Common myeloid progenitor, CD34-positive (primary cell): ENCODE measurements at regions not wholly inside any gene's neighbourhood (a gene's known extent, or its start where the extent isn't known, plus 50 kb on each side); places are given as distances from the start of the nearest gene placed in this dataset.

ENCODE experiments used
- CTCF ChIA-PET: fragments of 350-600 bp; sonication (Branson Sonifier 250); formaldehyde crosslinking; loops from one replicate; lab custom pipeline; 2021; ENCODE audit warnings: antibody characterized with exemption; lab: Charles Lee
- POLR2A ChIA-PET: fragments of 350-600 bp; sonication (Branson Sonifier 250); formaldehyde crosslinking; loops from one replicate; lab custom pipeline; 2021; ENCODE audit warnings: antibody characterized with exemption; lab: Charles Lee
- DNase-seq, 3 donors: peaks; one replicate each; pipeline versions ENCODE4 v3.0.0 to v3.0.0-alpha.2; 2013
- H3K27ac ChIP-seq, 2 experiments: 1 replicate in 1 of 2; 2 replicates in 1 of 2; pipeline ENCODE4 v1.7.0; 2013; ENCODE audit warnings: inconsistent platforms in 2 of 2, low read length in 2 of 2, mild to moderate bottlenecking in 2 of 2, low read depth in 1 of 2, moderate library complexity in 1 of 2; ENCODE audit not compliant: severe bottlenecking in 2 of 2, insufficient read depth in 1 of 2, poor library complexity in 1 of 2
- H3K27me3 ChIP-seq, 5 experiments: replicated peaks in 2 of 5; 1 replicate in 3 of 5; 2 replicates in 2 of 5; pipeline versions ENCODE4 v1.6.1 to v1.7.0; 2013; ENCODE audit warnings: low read length in 4 of 5, mild to moderate bottlenecking in 2 of 5, moderate library complexity in 2 of 5, inconsistent platforms in 1 of 5; ENCODE audit not compliant: insufficient read depth in 5 of 5, control insufficient read depth in 4 of 5
- H3K36me3 ChIP-seq, 4 experiments: 1 replicate in 2 of 4; 2 replicates in 2 of 4; pipeline versions ENCODE4 v1.6.1 to v1.7.0; 2013; ENCODE audit warnings: low read length in 3 of 4, control low read depth in 1 of 4, mild to moderate bottlenecking in 1 of 4; ENCODE audit not compliant: control insufficient read depth in 4 of 4, insufficient read depth in 4 of 4
- H3K4me1 ChIP-seq, 4 experiments: 1 replicate in 3 of 4; 2 replicates in 1 of 4; pipeline versions ENCODE4 v1.6.1 to v1.7.1; 2013; ENCODE audit warnings: low read length in 3 of 4, mild to moderate bottlenecking in 3 of 4, control low read depth in 1 of 4, inconsistent platforms in 1 of 4, moderate library complexity in 1 of 4; ENCODE audit not compliant: control insufficient read depth in 4 of 4, insufficient read depth in 4 of 4; ENCODE audit errors: control extremely low read depth in 1 of 4
- H3K4me3 ChIP-seq, 7 experiments: 1 replicate in 4 of 7; 2 replicates in 3 of 7; pipeline versions ENCODE4 v1.5.1 to v1.7.0; 2013; ENCODE audit warnings: mild to moderate bottlenecking in 7 of 7, low read length in 6 of 7, moderate library complexity in 6 of 7, inconsistent platforms in 2 of 7, low read depth in 2 of 7, control low read depth in 1 of 7; ENCODE audit not compliant: insufficient read depth in 4 of 7, control insufficient read depth in 1 of 7; ENCODE audit errors: extremely low read depth in 1 of 7
- H3K9me3 ChIP-seq, 5 experiments: 1 replicate in 4 of 5; 2 replicates in 1 of 5; pipeline versions ENCODE4 v1.6.1 to v1.7.1; 2013; ENCODE audit warnings: low read length in 4 of 5, mild to moderate bottlenecking in 2 of 5, inconsistent platforms in 1 of 5, low read depth in 1 of 5, moderate library complexity in 1 of 5; ENCODE audit not compliant: control insufficient read depth in 4 of 5, insufficient read depth in 2 of 5; ENCODE audit errors: control extremely low read depth in 1 of 5
- WGBS: methylation state at CpG from one replicate; pipeline ENCODE4 v1.1.5; 2013; ENCODE audit not compliant: insufficient coverage; 5-methylcytosine and 5-hydroxymethylcytosine counted together

DNA sequence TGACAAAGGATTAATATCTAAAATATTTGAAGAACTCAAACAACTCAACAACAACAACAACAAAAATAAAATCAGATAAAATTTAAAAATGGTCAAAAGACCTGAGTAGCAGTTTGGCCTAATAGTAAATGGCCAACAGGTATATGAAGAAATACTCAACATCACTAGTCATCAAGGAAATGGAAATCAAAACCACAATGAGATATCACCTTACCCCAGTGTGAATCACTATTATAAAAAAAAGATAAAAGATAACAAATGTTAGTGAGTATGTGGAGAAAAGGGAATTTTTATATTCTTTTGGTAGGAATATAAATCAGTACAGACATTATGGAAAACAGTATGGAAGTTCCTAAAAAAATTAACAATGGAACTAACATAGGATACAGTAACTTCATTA lies 247.9 kb upstream of the TRPC7 start:
- H3K4me1 ChIP-seq: no peaks in the 10 kb centered on the region
- CTCF ChIA-PET: no interaction called here
- H3K4me3 ChIP-seq: no peak overlapping the region
- POLR2A ChIA-PET: no interaction called here
- no peak overlapping the region for H3K27ac ChIP-seq
- no peaks in the 10 kb centered on the region for H3K27me3 ChIP-seq
- H3K36me3 ChIP-seq: no peaks in the 10 kb centered on the region
- H3K9me3 ChIP-seq: peaks cover 0 to 3% (median 0%) of the 10 kb centered on the region in 5 experiments
- DNase-seq: no peak

GRCh38 chr5:136605638-136606037 lies 240.3 kb upstream of the TRPC7 start:
- H3K27me3 ChIP-seq: no peaks in the 10 kb centered on the region
- H3K9me3 ChIP-seq: peaks cover 0 to 27% (median 12%) of the 10 kb centered on the region in 5 experiments
- POLR2A ChIA-PET: no interaction called here
- DNase-seq: no peak
- H3K36me3 ChIP-seq: no peaks in the 10 kb centered on the region
- H3K27ac ChIP-seq: no peak overlapping the region
- no peaks in the 10 kb centered on the region for H3K4me1 ChIP-seq
- 100% methylated on average over 1 of the region's 1 CpG for WGBS
- H3K4me3 ChIP-seq: no peak overlapping the region
- CTCF ChIA-PET: no interaction called here

DNA sequence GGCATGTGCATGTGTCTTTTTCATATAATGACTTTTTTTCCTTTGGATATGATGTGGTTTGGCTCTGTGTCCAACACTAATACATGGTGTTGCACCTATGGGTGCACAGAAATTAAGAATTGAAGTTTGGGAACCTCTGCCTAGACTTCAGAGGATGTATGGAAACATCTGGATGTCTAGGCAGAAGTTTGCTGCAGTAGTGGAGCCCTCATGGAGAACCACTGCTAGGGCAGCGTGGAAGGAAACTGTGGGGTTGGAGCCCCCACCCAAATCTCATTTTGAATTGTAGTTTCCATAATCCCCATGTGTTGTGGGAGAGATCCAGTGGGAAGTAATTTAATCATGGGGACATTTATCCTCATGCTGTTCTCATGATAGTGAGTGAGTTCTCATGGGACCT lies 235.0 kb upstream of the TRPC7 start:
- no CpG with 5 or more reads among the region's 1 CpG for WGBS

DNA sequence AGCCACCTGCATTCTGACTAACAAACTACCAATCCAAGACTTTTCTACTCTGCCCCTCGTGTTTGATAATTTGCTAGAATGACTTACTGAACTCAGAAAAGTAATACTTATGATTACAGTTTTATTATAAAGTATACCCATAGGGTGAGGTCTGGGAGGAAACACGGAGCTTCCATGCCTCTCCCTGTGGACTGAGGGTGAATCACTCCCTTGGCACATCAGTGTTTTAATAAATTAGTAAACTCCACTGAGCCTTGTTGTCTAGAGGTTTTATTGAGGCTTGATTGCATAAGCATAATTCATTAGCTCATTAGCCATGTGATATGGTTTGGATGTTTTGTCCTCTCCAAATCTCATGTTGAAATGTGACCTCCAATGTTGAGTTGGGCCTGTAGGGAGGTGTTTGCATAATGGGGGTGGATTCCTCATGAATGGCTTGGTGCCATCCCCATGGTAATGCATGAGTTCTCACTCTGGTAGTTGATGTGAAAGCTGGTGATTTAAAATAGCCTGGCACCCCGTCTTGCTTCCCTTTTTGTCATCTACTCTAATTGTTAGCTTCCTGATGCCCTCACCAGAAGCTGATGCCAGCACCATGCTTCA lies 233.6 kb upstream of the TRPC7 start:
- Histone ChIP-seq H3K36me3 (no peaks in the 10 kb centered on the region), H3K27me3 (no peaks in the 10 kb centered on the region), H3K9me3 (peaks cover 1 to 23% (median 12%) of the 10 kb centered on the region in 5 experiments), H3K4me3 (no peak overlapping the region), H3K4me1 (no peaks in the 10 kb centered on the region), H3K27ac (no peak overlapping the region)
- CTCF ChIA-PET: no interaction called here
- DNase-seq: no peak
- POLR2A ChIA-PET: no interaction called here
- WGBS: 57% methylated on average over 1 of the region's 3 CpGs

More for the DNA sequence above, 235.0 kb upstream of the TRPC7 start:
- Histone ChIP-seq H3K4me3 (no peak overlapping the region), H3K27ac (no peak overlapping the region), H3K27me3 (no peaks in the 10 kb centered on the region), H3K36me3 (no peaks in the 10 kb centered on the region), H3K9me3 (peaks cover 1 to 23% (median 12%) of the 10 kb centered on the region in 5 experiments), H3K4me1 (no peaks in the 10 kb centered on the region)
- POLR2A ChIA-PET: no interaction called here
- CTCF ChIA-PET: no interaction called here
- no peak for DNase-seq

- Histone ChIP-seq H3K9me3 (peaks cover 0 to under 1% (median 0%) of the 10 kb centered on the region in 5 experiments), H3K27ac (no peak overlapping the region), H3K4me3 (no peak overlapping the region), H3K4me1 (no peaks in the 10 kb centered on the region), H3K36me3 (no peaks in the 10 kb centered on the region), H3K27me3 (no peaks in the 10 kb centered on the region)
- no peak for DNase-seq
- CTCF ChIA-PET: no interaction called here
- POLR2A ChIA-PET: no interaction called here
- WGBS: 80% methylated on average over 1 of the region's 2 CpGs
Observed at GRCh38 chr5:136594416-136594815, 229.1 kb upstream of the TRPC7 start.

DNA sequence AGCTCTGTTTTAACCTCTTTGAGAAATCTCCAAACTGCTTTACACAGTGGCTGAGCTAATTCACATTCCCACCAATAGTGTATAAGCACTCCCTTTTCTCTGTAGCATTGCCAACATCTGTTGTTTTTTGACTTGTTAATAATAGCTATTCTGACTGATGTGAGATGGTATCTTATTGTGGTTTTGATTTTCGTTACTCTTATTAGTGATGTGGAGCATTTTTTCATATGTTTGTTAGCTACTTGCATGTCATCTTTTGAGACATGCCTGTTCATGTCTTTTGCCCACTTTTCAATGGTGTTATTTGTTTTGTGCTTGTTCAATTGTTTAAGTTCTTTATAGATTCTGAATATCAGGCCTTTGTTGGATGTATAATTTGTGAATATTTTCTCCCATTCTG lies 225.2 kb upstream of the TRPC7 start:
- no CpG with 5 or more reads among the region's 1 CpG for WGBS
- no peaks in the 10 kb centered on the region for H3K36me3 ChIP-seq
- H3K27me3 ChIP-seq: no peaks in the 10 kb centered on the region
- no peaks in the 10 kb centered on the region for H3K9me3 ChIP-seq
- H3K27ac ChIP-seq: no peak overlapping the region
- no peak overlapping the region for H3K4me3 ChIP-seq
- no peak for DNase-seq
- H3K4me1 ChIP-seq: no peaks in the 10 kb centered on the region
- ChIA-PET POLR2A (no interaction called here), CTCF (interaction anchor here (0.8 kb wide), 1 partner anchor 15 kb away, joined by 3 read pairs; no protein-coding TSS in a partner anchor)

GRCh38 chr5:136586196-136586595 lies 220.9 kb upstream of the TRPC7 start:
- H3K4me3 ChIP-seq: no peak overlapping the region
- no peaks in the 10 kb centered on the region for H3K36me3 ChIP-seq
- WGBS: no CpG with 5 or more reads among the region's 2 CpGs
- H3K27me3 ChIP-seq: no peaks in the 10 kb centered on the region
- ChIA-PET CTCF (no interaction called here), POLR2A (no interaction called here)
- H3K4me1 ChIP-seq: no peaks in the 10 kb centered on the region
- peaks cover 0 to 1% (median 0%) of the 10 kb centered on the region in 5 experiments for H3K9me3 ChIP-seq
- DNase-seq: no peak
- H3K27ac ChIP-seq: no peak overlapping the region
